ENCODE measurements at regions not wholly inside any gene's neighbourhood (a gene's known extent, or its start where the extent isn't known, plus 50 kb on each side); places are given as distances from the start of the nearest gene placed in this dataset.

DNA sequence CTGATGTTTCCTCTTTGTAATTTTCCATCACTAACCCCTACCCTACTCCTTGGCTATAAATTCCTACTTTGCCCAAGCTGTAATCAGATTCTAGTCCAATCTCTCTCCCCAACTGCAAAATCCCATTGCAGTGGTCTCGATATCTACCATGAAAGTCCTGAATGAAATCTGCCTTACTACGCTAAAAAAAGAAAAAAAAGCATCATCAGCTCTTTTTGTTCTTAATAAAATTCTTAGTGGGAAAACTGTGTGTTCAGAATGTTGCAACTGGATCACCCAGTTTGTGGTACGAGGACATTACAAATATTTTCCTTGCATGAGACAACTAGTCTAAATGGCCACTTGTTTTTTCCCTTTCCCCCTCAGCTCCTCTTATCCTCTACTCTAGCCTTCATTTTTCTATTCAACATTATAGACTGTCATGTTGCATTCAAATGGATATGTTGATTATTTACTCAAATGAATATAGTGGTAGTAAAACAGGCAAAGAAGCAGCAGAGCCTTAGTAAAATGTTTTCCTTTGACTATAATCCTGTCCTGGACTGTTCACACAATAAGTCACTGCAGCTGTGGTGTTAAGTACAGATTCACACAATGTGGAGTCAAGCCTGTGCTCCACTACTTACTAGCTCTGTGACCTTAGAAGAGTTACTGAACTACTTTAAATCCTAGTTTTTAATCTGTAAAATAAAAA lies 527.1 kb upstream of the MARCKS start:
- Histone ChIP-seq H3K27me3 (ENCODE audit: insufficient read depth, poor library complexity, severe bottlenecking) (no peaks in the 10 kb centered on the region), H3K4me3 (replicated peaks; ENCODE audit: insufficient read depth, low read length) (no peak overlapping the region), H3K27ac (replicated peaks) (no peak overlapping the region)
- TF ChIP-seq GABPA (IDR thresholded peaks at IDR 0.05; ENCODE audit: low read depth): no peak
- TF ChIP-seq, protein P1, sequence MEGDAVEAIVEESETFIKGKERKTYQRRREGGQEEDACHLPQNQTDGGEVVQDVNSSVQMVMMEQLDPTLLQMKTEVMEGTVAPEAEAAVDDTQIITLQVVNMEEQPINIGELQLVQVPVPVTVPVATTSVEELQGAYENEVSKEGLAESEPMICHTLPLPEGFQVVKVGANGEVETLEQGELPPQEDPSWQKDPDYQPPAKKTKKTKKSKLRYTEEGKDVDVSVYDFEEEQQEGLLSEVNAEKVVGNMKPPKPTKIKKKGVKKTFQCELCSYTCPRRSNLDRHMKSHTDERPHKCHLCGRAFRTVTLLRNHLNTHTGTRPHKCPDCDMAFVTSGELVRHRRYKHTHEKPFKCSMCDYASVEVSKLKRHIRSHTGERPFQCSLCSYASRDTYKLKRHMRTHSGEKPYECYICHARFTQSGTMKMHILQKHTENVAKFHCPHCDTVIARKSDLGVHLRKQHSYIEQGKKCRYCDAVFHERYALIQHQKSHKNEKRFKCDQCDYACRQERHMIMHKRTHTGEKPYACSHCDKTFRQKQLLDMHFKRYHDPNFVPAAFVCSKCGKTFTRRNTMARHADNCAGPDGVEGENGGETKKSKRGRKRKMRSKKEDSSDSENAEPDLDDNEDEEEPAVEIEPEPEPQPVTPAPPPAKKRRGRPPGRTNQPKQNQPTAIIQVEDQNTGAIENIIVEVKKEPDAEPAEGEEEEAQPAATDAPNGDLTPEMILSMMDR (IDR thresholded peaks at IDR 0.05; ENCODE audit: insufficient read depth, low read length): no peak
- TF ChIP-seq SPI1 (IDR thresholded peaks at IDR 0.05; ENCODE audit: borderline replicate concordance, low read depth): no peak
- TF ChIP-seq POLR2AphosphoS5 (IDR thresholded peaks at IDR 0.05; ENCODE audit: low read depth): no peak
- TF ChIP-seq, protein P2, sequence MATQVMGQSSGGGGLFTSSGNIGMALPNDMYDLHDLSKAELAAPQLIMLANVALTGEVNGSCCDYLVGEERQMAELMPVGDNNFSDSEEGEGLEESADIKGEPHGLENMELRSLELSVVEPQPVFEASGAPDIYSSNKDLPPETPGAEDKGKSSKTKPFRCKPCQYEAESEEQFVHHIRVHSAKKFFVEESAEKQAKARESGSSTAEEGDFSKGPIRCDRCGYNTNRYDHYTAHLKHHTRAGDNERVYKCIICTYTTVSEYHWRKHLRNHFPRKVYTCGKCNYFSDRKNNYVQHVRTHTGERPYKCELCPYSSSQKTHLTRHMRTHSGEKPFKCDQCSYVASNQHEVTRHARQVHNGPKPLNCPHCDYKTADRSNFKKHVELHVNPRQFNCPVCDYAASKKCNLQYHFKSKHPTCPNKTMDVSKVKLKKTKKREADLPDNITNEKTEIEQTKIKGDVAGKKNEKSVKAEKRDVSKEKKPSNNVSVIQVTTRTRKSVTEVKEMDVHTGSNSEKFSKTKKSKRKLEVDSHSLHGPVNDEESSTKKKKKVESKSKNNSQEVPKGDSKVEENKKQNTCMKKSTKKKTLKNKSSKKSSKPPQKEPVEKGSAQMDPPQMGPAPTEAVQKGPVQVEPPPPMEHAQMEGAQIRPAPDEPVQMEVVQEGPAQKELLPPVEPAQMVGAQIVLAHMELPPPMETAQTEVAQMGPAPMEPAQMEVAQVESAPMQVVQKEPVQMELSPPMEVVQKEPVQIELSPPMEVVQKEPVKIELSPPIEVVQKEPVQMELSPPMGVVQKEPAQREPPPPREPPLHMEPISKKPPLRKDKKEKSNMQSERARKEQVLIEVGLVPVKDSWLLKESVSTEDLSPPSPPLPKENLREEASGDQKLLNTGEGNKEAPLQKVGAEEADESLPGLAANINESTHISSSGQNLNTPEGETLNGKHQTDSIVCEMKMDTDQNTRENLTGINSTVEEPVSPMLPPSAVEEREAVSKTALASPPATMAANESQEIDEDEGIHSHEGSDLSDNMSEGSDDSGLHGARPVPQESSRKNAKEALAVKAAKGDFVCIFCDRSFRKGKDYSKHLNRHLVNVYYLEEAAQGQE (IDR thresholded peaks at IDR 0.05; ENCODE audit: insufficient replicate concordance, low read depth): no peak
- DNase-seq (ENCODE audit: low read depth in 1 of 2, low spot score in 1 of 2): no peak

DNA sequence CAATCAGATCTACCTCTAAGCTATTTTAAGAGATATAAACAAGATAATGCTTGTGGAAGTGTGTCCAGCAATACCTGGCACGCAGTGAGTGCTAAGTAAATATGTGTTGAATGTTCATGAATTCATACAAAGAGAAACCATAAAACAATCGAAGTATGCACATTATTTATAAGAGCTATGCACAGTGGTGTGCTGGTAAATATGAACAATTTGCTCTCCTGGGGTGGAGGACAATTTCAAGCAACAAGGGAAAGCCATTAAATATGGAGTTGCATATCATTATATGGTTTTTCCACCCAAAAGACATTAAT lies 526.6 kb upstream of the MARCKS start:
- DNase-seq (ENCODE audit: low read depth in 1 of 2, low spot score in 1 of 2): no peak
- Histone ChIP-seq H3K27me3 (ENCODE audit: insufficient read depth, poor library complexity, severe bottlenecking) (no peaks in the 10 kb centered on the region), H3K4me3 (replicated peaks; ENCODE audit: insufficient read depth, low read length) (no peak overlapping the region), H3K27ac (replicated peaks) (no peak overlapping the region)
- TF ChIP-seq GABPA (IDR thresholded peaks at IDR 0.05; ENCODE audit: low read depth): no peak
- TF ChIP-seq, protein P2 (IDR thresholded peaks at IDR 0.05; ENCODE audit: insufficient replicate concordance, low read depth): no peak
- TF ChIP-seq SPI1 (IDR thresholded peaks at IDR 0.05; ENCODE audit: borderline replicate concordance, low read depth): no peak
- TF ChIP-seq, protein P1 (IDR thresholded peaks at IDR 0.05; ENCODE audit: insufficient read depth, low read length): no peak
- TF ChIP-seq POLR2AphosphoS5 (IDR thresholded peaks at IDR 0.05; ENCODE audit: low read depth): no peak

DNA sequence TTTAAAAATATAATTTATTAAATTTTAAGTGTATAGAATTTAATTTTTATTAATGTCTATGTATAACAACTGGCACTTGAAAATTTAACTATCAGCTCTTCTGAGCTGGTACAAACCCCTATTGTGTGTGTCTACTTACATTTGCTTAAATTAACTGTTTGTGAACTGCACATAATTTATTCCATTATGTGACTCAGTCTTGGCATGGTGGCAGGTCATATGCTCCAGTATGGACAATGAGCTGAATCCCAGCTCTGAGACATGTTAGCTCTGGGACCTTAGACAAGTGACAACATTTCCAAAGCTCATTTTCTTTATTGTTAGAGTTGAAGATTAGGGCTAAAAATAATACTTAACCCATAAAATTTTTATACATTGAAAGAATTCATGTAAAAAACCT lies 526.1 kb upstream of the MARCKS start:
- Histone ChIP-seq H3K4me3 (replicated peaks; ENCODE audit: insufficient read depth, low read length) (no peak overlapping the region), H3K27ac (replicated peaks) (no peak overlapping the region), H3K27me3 (ENCODE audit: insufficient read depth, poor library complexity, severe bottlenecking) (no peaks in the 10 kb centered on the region)
- no peak for DNase-seq (ENCODE audit: low read depth in 1 of 2, low spot score in 1 of 2)
- TF ChIP-seq GABPA (IDR thresholded peaks at IDR 0.05; ENCODE audit: low read depth) (no peak), SPI1 (IDR thresholded peaks at IDR 0.05; ENCODE audit: borderline replicate concordance, low read depth) (no peak), POLR2AphosphoS5 (IDR thresholded peaks at IDR 0.05; ENCODE audit: low read depth) (no peak)
- TF ChIP-seq, protein P2 (IDR thresholded peaks at IDR 0.05; ENCODE audit: insufficient replicate concordance, low read depth): no peak
- TF ChIP-seq, protein P1 (IDR thresholded peaks at IDR 0.05; ENCODE audit: insufficient read depth, low read length): no peak
